Panc1 (cell line): ENCODE measurements at regions not wholly inside any gene's neighbourhood (a gene's known extent, or its start where the extent isn't known, plus 50 kb on each side); places are given as distances from the start of the nearest gene placed in this dataset.

Experiments
- CTCF ChIP-seq: fragments of 450-650 bp; IDR thresholded peaks from 2 replicates; pipeline ENCODE4 v1.5.1; 2017; ENCODE audit warnings: mild to moderate bottlenecking
- SIN3A ChIP-seq: IDR thresholded peaks from 2 replicates; pipeline ENCODE4 v1.6.1; 2012; ENCODE audit warnings: low read depth, mild to moderate bottlenecking, low read length, moderate library complexity, borderline replicate concordance; ENCODE audit not compliant: insufficient read depth

DNA sequence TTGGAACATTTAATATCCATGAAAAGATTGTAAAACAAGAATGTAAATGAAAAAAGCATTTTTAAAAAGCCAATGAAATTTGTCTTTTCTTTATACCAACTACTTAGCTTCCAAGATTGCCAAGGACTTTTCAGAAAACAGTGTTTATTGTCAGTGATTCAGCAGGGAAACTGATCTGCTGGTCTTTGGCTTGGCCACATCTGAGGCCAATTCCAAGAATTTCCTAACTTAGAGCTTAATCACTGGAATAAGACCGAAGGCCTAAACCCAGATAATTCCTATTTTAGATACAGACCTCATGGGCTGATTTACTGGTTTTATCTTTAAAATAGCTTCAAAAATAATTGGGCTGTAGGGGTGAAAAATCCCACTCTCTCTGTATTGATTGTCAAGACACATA, 260.5 kb upstream of the RORA start:
- no peak for TF ChIP-seq CTCF
- no peak for TF ChIP-seq SIN3A
